Aorta (tissue), 5 donors: ENCODE measurements at regions not wholly inside any gene's neighbourhood (a gene's known extent, or its start where the extent isn't known, plus 50 kb on each side); places are given as distances from the start of the nearest gene placed in this dataset.
"Not testable (repeated sequence)": the region's sequence is repeated elsewhere in the genome, so short reads cannot be mapped to it uniquely, and the experiment has no call there.

Source experiments
- ATAC-seq: fragments of 200-7000 bp; cut with Tn5 transposase; one replicate; pipeline ENCODE4 v1.9.1; 2022; ENCODE audit warnings: moderate library complexity; ENCODE audit not compliant: low FRiP score
- DNase-seq, 2 donors: peaks; one replicate each; pipeline ENCODE4 v3.0.0-alpha.2; 2020
- H3K27ac ChIP-seq, 2 donors: one replicate each; pipeline ENCODE4 v1.5.1; 2013; ENCODE audit warnings: low read length in 2 of 2, mild to moderate bottlenecking in 2 of 2, moderate library complexity in 2 of 2, control low read depth in 1 of 2, inconsistent platforms in 1 of 2, low read depth in 1 of 2
- H3K27me3 ChIP-seq, 2 donors: one replicate each; pipeline ENCODE4 v1.6.1; 2013; ENCODE audit warnings: control low read depth in 1 of 2, low read length in 1 of 2, mild to moderate bottlenecking in 1 of 2, moderate library complexity in 1 of 2; ENCODE audit not compliant: insufficient read depth in 2 of 2, control insufficient read depth in 1 of 2
- H3K36me3 ChIP-seq, 2 donors: one replicate each; pipeline ENCODE4 v1.6.1; 2013; ENCODE audit warnings: control low read depth in 1 of 2, low read length in 1 of 2, mild to moderate bottlenecking in 1 of 2; ENCODE audit not compliant: insufficient read depth in 2 of 2, control insufficient read depth in 1 of 2
- H3K4me1 ChIP-seq, 2 donors: one replicate each; pipeline ENCODE4 v1.6.1; 2013; ENCODE audit warnings: low read length in 2 of 2, control low read depth in 1 of 2, mild to moderate bottlenecking in 1 of 2, moderate library complexity in 1 of 2; ENCODE audit not compliant: insufficient read depth in 2 of 2, control insufficient read depth in 1 of 2
- H3K4me3 ChIP-seq, 2 donors: one replicate each; pipeline ENCODE4 v1.5.1; 2013; ENCODE audit warnings: low read length in 2 of 2, control low read depth in 1 of 2, mild to moderate bottlenecking in 1 of 2
- H3K9me3 ChIP-seq: one replicate; pipeline ENCODE4 v1.6.1; 2013; ENCODE audit warnings: mild to moderate bottlenecking, low read length; ENCODE audit not compliant: control insufficient read depth
- WGBS, 2 donors: extraction: QIAGEN DNeasy Blood & Tissue Kit; methylation state at CpG; one replicate each; pipeline ENCODE4 v1.1.7; 2013; 5-methylcytosine and 5-hydroxymethylcytosine counted together
- intact Hi-C, 2 donors: fragments of 100-400 bp; cut with DNase I; formaldehyde crosslinking; loops; one replicate each; pipeline versions ENCODE4 v1.14.2 to v1.15.0; 2022
- donor health status: healthy with polysubstance abuse.
- donor health status: Bipolar disorder and iron deficiency.
- donor health status: DM: no; HTN: no; CAD: no.
- donor health status: DM: no; HTN: no; CAD: no.
- donor health status: DM: yes; HTN: yes; CAD: no.

- WGBS, 2 donors = 62 to 78% methylated on average over 4 of the region's 4 CpGs
These were observed 242.7 kb upstream of the VSTM2A start for GRCh38 chr7:54299426-54299825.

GRCh38 chr7:54315955-54316354 lies 226.2 kb upstream of the VSTM2A start:
- H3K36me3 ChIP-seq, H3K9me3 ChIP-seq, H3K27ac ChIP-seq, ATAC-seq, H3K27me3 ChIP-seq, H3K4me1 ChIP-seq, DNase-seq, intact Hi-C loops, H3K4me3 ChIP-seq: not testable (repeated sequence)

More at GRCh38 chr7:54299426-54299825, 242.7 kb upstream of the VSTM2A start:
- Histone ChIP-seq H3K4me3 (no peak overlapping the region), H3K27me3 (no peaks in the 10 kb centered on the region), H3K4me1 (no peaks in the 10 kb centered on the region), H3K9me3 (no peaks in the 10 kb centered on the region), H3K27ac (no peak overlapping the region), H3K36me3 (no peaks in the 10 kb centered on the region)
- intact Hi-C loops = no loop called here
- DNase-seq = no peak
- no peak for ATAC-seq

DNA sequence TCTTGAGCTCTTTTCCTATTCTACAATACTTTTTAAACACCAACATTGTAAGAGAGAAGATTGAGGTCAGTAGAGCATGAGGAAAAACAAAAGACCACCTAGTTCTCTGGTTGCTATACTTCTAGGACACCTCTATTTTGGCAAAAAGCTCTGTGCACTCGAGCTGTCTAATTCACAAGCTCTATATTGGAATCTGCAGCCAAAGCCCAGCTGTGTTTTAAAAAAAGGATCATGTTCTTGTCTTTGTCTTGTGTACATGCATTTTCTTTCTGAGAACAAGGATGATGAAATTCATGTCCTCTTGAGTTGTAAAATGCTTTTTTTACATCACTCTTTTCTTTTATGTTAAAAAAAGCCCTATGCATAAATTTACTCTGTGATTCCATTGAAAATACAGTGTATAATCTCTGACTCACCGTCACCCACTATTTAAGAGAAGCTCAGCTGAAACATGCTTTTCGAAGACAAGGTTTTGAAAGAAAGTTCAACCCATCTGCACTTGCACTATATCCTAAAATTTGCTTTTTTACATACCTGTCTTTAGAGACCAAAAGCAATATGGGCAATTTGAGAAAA lies 215.5 kb upstream of the VSTM2A start:
- H3K27me3 ChIP-seq = no peaks in the 10 kb centered on the region
- H3K4me1 ChIP-seq = no peaks in the 10 kb centered on the region
- DNase-seq (no peak), ATAC-seq (no peak)
- intact Hi-C loops = no loop called here
- H3K4me3 ChIP-seq = no peak overlapping the region
- H3K27ac ChIP-seq = no peak overlapping the region
- WGBS, 2 donors = 60 to 66% methylated on average over 3 of the region's 3 CpGs
- no peaks in the 10 kb centered on the region for H3K9me3 ChIP-seq
- no peaks in the 10 kb centered on the region for H3K36me3 ChIP-seq

DNA sequence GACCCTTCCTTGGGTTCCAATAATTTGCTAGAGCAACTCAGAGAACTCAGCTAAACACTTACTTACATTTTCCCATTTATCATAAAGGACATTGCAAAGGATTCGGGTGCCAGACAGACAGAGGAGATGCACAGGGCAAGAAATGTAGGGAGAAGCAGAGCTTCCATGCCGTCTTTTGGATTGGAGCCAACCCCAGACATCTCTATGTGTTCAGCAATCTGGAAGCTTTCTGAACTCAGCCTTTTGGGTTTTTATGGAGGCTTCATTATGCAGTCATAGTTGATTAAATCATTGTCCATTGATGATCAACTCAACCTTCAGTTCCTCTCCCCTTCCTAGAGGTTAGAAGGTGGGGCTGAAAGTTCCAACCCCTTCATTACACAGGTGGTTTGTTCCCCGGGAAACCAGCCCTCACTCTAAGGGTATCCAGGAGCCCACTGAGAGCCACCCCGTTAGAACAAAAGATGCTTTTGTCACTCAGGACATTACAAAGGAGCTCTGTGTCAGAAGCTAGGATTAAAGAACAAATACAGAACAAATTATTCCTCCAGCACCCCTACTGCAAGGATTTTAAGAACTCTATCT lies 211.9 kb upstream of the VSTM2A start:
- H3K9me3 ChIP-seq = no peaks in the 10 kb centered on the region
- ATAC-seq (no peak), DNase-seq (no peak)
- no peak overlapping the region for H3K4me3 ChIP-seq
- H3K27ac ChIP-seq = no peak overlapping the region
- 33 to 39% methylated on average over 4 of the region's 4 CpGs for WGBS, 2 donors
- H3K4me1 ChIP-seq = no peaks in the 10 kb centered on the region
- intact Hi-C loops = no loop called here
- H3K27me3 ChIP-seq = no peaks in the 10 kb centered on the region
- no peaks in the 10 kb centered on the region for H3K36me3 ChIP-seq

DNA sequence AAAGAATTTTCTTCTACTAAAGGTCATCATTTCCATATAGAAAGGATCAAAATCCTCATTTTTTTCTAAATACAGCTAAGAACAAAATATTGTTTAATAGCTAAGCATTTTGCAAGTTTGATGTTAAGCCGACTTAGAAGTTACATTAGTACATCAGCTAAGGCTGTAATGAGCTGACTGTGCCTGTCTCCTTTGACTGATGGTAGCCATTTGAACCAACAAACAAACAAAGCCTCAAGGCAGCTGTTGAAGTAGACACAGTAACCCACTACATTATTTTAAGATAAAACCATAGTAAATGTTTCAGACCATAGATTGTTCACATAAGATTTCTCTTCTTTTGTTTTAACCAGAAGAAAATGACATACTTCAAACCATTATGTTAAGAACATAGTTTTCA lies 210.9 kb upstream of the VSTM2A start:
- no peaks in the 10 kb centered on the region for H3K27me3 ChIP-seq
- H3K36me3 ChIP-seq = no peaks in the 10 kb centered on the region
- H3K9me3 ChIP-seq = no peaks in the 10 kb centered on the region
- ATAC-seq = no peak
- no peak overlapping the region for H3K27ac ChIP-seq
- WGBS, 2 donors = 15% methylated on average over 1 of the region's 1 CpG
- no peak overlapping the region for H3K4me3 ChIP-seq
- intact Hi-C loops = no loop called here
- H3K4me1 ChIP-seq = no peaks in the 10 kb centered on the region
- DNase-seq = no peak

DNA sequence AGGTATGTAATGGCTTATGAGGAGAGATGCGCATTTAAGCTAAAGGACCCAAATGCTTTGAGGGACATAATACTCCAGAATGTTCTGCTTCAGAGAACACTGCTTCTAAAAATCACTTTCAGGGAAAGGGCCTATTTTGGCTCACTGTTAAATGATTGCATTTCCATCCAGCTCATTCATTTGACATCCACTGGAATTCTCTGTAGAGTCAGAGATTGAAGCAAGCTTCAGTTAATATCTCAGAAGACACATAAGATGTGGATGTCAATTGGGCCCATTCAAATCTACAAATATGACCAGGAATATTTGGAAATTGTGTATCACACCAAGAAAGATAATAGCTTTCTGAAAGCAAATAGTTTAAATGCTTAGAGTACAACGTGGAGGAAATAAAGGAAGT lies 209.9 kb upstream of the VSTM2A start:
- 56 to 57% methylated on average over 2 of the region's 2 CpGs for WGBS, 2 donors
- no peak overlapping the region for H3K4me3 ChIP-seq
- H3K27ac ChIP-seq = no peak overlapping the region
- H3K36me3 ChIP-seq = no peaks in the 10 kb centered on the region
- no peaks in the 10 kb centered on the region for H3K27me3 ChIP-seq
- no peak for ATAC-seq
- DNase-seq = no peak
- no peaks in the 10 kb centered on the region for H3K4me1 ChIP-seq
- intact Hi-C loops = no loop called here
- no peaks in the 10 kb centered on the region for H3K9me3 ChIP-seq

DNA sequence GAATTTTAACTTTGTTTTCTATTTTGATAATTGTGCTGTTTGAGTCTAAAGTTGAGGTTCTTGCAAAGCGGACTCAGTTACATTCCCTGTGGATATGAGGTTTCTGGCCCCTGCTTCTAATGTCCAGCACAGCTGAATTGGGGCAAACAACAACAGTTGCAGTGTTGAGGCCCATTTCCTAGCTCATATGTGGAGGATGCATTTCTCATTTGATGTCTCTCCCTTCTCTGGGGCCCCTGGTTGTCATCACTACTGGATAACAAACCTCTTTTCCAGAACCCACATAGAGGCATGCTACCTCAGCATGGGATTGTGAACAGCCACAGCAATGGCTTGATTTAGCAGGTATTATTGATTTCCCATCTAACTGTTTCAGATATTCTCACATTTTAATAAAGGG lies 208.2 kb upstream of the VSTM2A start:
- no peak overlapping the region for H3K27ac ChIP-seq
- H3K9me3 ChIP-seq = no peaks in the 10 kb centered on the region
- no peak overlapping the region for H3K4me3 ChIP-seq
- no peaks in the 10 kb centered on the region for H3K36me3 ChIP-seq
- DNase-seq = no peak
- intact Hi-C loops = no loop called here
- no peaks in the 10 kb centered on the region for H3K4me1 ChIP-seq
- no peak for ATAC-seq
- 65 to 70% methylated on average over 1 of the region's 1 CpG for WGBS, 2 donors
- no peaks in the 10 kb centered on the region for H3K27me3 ChIP-seq

DNA sequence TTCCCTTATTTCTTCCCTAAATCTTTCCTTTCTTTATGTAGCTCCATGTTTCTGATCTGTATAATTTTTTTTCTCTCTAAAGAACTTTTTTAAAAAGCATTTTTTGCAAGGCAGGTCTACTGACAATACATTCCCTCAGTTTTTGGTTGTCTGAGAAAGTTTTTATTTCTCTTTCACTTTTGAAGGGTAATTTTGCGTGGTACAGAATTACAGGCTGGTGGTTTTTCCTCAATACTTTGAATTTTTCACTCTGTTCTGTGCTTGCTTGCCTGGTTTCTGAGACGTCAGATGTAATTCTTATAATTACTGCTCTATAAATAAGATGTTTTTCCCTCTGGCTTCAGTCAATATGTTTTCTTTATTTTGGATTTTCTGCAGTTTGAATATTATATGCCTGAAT lies 205.4 kb upstream of the VSTM2A start:
- no peak for DNase-seq
- H3K9me3 ChIP-seq = no peaks in the 10 kb centered on the region
- intact Hi-C loops = no loop called here

DNA sequence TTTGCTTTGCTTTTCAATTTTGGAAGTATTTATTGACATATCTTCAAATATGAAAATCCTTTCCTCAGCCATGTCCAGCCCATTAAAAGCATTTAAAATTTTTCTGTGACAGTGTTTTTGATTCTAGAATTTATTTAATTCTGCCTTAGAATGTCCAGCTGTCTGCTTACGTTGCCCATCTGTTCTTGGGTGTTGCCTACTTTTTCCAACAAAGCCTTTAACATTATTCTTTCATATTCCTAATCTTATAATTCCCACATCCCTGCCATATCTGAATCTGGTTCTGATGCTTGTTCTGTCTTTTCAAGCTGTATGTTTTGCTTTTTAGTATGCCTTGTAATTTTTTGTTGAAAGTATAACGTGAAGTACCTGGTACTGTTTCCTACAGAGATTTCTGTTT lies 204.7 kb upstream of the VSTM2A start:
- 70 to 72% methylated on average over 2 of the region's 2 CpGs for WGBS, 2 donors
- Histone ChIP-seq H3K27me3 (no peaks in the 10 kb centered on the region), H3K27ac (no peak overlapping the region), H3K36me3 (no peaks in the 10 kb centered on the region), H3K9me3 (no peaks in the 10 kb centered on the region), H3K4me1 (no peaks in the 10 kb centered on the region), H3K4me3 (no peak overlapping the region)
- intact Hi-C loops = no loop called here
- no peak for ATAC-seq
- no peak for DNase-seq

More for the DNA sequence above, 205.4 kb upstream of the VSTM2A start:
- WGBS, 2 donors = 53 to 64% methylated on average over 2 of the region's 2 CpGs
- Histone ChIP-seq H3K4me1 (no peaks in the 10 kb centered on the region), H3K4me3 (no peak overlapping the region), H3K27me3 (no peaks in the 10 kb centered on the region), H3K27ac (no peak overlapping the region), H3K36me3 (no peaks in the 10 kb centered on the region)
- ATAC-seq = no peak
